Frontal cortex (tissue), 3 donors: ENCODE measurements at regions not wholly inside any gene's neighbourhood (a gene's known extent, or its start where the extent isn't known, plus 50 kb on each side); places are given as distances from the start of the nearest gene placed in this dataset.

Experiments used
- DNase-seq, 2 donors: peaks; one replicate each; pipeline ENCODE4 v3.0.0; 2012; ENCODE audit warnings: low spot score in 2 of 2
- FAIRE-seq: peaks from 2 replicates; lab custom pipeline; 2012; peaks lifted over from hg19 to GRCh38; lab: Jason Lieb, UNC
- donor health status: control.
- donor health status: control.
- donor health status: control.

- FAIRE-seq = no peak
- DNase-seq = no peak
These were observed 233.8 kb downstream of the GAS1 start for GRCh38 chr9:86713470-86713869.

- DNase-seq = no peak
- FAIRE-seq = no peak
These were observed 238.1 kb downstream of the GAS1 start for GRCh38 chr9:86708918-86709835.

- FAIRE-seq = no peak
- DNase-seq = no peak
These were observed 239.3 kb downstream of the GAS1 start for GRCh38 chr9:86707932-86708510.

- FAIRE-seq = no peak
- no peak for DNase-seq
These were observed 240.9 kb downstream of the GAS1 start for GRCh38 chr9:86706391-86706790.

- DNase-seq (no peak), FAIRE-seq (no peak)
These were observed 241.8 kb downstream of the GAS1 start for GRCh38 chr9:86705490-86705889.

GRCh38 chr9:86703346-86703745 lies 244.0 kb downstream of the GAS1 start:
- DNase-seq (no peak), FAIRE-seq (no peak)

GRCh38 chr9:86700629-86701028 lies 246.7 kb downstream of the GAS1 start:
- FAIRE-seq = no peak
- DNase-seq = peak; percentile 6 to 8

GRCh38 chr9:86697999-86698398 lies 249.3 kb downstream of the GAS1 start:
- DNase-seq = no peak
- FAIRE-seq = no peak

- no peak for FAIRE-seq
These were observed 250.1 kb downstream of the GAS1 start for GRCh38 chr9:86697213-86697612.

GRCh38 chr9:86695910-86696424 lies 251.3 kb downstream of the GAS1 start:
- DNase-seq = no peak
- FAIRE-seq = no peak

More at GRCh38 chr9:86697213-86697612, 250.1 kb downstream of the GAS1 start:
- DNase-seq = no peak

GRCh38 chr9:86690034-86690433 lies 257.3 kb downstream of the GAS1 start:
- DNase-seq = no peak
- no peak for FAIRE-seq

- FAIRE-seq (no peak), DNase-seq (no peak)
These were observed 259.5 kb downstream of the GAS1 start for GRCh38 chr9:86687788-86688187.

GRCh38 chr9:86685556-86685955 lies 261.8 kb downstream of the GAS1 start:
- FAIRE-seq (no peak), DNase-seq (no peak)

- FAIRE-seq (no peak), DNase-seq (no peak)
These were observed 263.2 kb downstream of the GAS1 start for GRCh38 chr9:86684148-86684547.

GRCh38 chr9:86682240-86682639 lies 265.1 kb downstream of the GAS1 start:
- FAIRE-seq (no peak), DNase-seq (no peak)

- no peak for FAIRE-seq
These were observed 267.4 kb downstream of the GAS1 start for GRCh38 chr9:86679909-86680308.

GRCh38 chr9:86676396-86676795 lies 270.9 kb downstream of the GAS1 start:
- DNase-seq (no peak), FAIRE-seq (no peak)

More at GRCh38 chr9:86679909-86680308, 267.4 kb downstream of the GAS1 start:
- no peak for DNase-seq

- FAIRE-seq (no peak), DNase-seq (no peak)
These were observed 271.5 kb downstream of the GAS1 start for GRCh38 chr9:86675805-86676204.

GRCh38 chr9:86674487-86674886 lies 272.8 kb downstream of the GAS1 start:
- FAIRE-seq (no peak), DNase-seq (no peak)

- DNase-seq = no peak
- no peak for FAIRE-seq
These were observed 274.3 kb downstream of the GAS1 start for GRCh38 chr9:86672966-86673365.

- DNase-seq (no peak), FAIRE-seq (no peak)
These were observed 275.0 kb downstream of the GAS1 start for GRCh38 chr9:86672301-86672700.
